ENCODE measurements at regions not wholly inside any gene's neighbourhood (a gene's known extent, or its start where the extent isn't known, plus 50 kb on each side); places are given as distances from the start of the nearest gene placed in this dataset.

DNA sequence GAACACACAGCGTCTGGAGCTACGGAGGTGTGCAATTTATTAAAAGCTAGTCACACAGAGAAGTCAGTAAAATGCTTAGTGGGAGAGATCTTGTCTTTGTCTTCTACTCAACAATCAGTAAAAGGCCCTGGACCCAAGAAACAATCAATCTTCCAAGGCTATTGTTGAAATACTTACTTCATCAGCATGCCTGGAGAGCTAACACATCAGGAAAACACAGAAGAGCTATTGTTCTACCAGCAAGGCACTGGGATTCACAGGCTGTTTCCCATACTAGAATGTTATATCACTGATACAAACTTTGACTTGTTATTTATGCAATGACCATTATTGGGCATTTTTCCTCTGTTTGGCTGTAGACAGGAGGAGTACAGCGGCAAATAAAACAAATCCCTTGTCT is 247.8 kb upstream of the ERCC4 start:
- TF ChIP-seq POLR2A (IDR thresholded peaks at IDR 0.05; ENCODE audit: low read length): no peak
- TF ChIP-seq GATA1 (IDR thresholded peaks at IDR 0.05; ENCODE audit: low read depth, low read length): no peak

Data from erythroblast (primary cell).